SK-N-SH treated with all-trans-retinoic acid at 6 μM for 48 hours (cell line): ENCODE measurements at regions not wholly inside any gene's neighbourhood (a gene's known extent, or its start where the extent isn't known, plus 50 kb on each side); places are given as distances from the start of the nearest gene placed in this dataset.
A peak's percentile ranks its signal among the peaks of the same experiment; 100 is the strongest.

Experiments
- ATAC-seq: fragments of 200-7000 bp; cut with Tn5 transposase; 3 replicates; pipeline ENCODE4 v1.9.1; 2020; ENCODE audit warnings: mild to moderate bottlenecking, moderate library complexity
- ARNTL ChIP-seq: fragments of 450-650 bp; formaldehyde crosslinking; IDR thresholded peaks from 2 replicates; pipeline ENCODE4 v1.5.0; 2020; ENCODE audit warnings: low read depth, mild to moderate bottlenecking, moderate library complexity, borderline replicate concordance
- CREB5 ChIP-seq: fragments of 250-450 bp; sonication (Bioruptor Pico); IDR thresholded peaks from 2 replicates; pipeline ENCODE4 v1.5.1; 2020; ENCODE audit warnings: low read depth, mild to moderate bottlenecking, moderate library complexity
- CSDC2 ChIP-seq: fragments of 250-450 bp; sonication (Bioruptor Pico); IDR thresholded peaks from 2 replicates; pipeline ENCODE4 v1.5.0; 2020; ENCODE audit warnings: mild to moderate bottlenecking, moderate library complexity
- ESRRG ChIP-seq: fragments of 250-450 bp; sonication (Bioruptor Pico); IDR thresholded peaks from 2 replicates; pipeline ENCODE4 v1.6.1; 2021; ENCODE audit warnings: mild to moderate bottlenecking
- GLIS3 ChIP-seq: fragments of 250-450 bp; sonication (Bioruptor Pico); IDR thresholded peaks from 2 replicates; pipeline ENCODE4 v1.5.0; 2020; ENCODE audit warnings: mild to moderate bottlenecking, moderate library complexity
- ISL1 ChIP-seq: fragments of 250-450 bp; sonication (Bioruptor Pico); IDR thresholded peaks from 2 replicates; pipeline ENCODE4 v2.1.2; 2022; ENCODE audit warnings: mild to moderate bottlenecking, moderate library complexity
- OSR1 ChIP-seq: fragments of 250-450 bp; sonication (Bioruptor Pico); IDR thresholded peaks from 2 replicates; pipeline ENCODE4 v1.8.0; 2022; ENCODE audit warnings: moderate library complexity, mild to moderate bottlenecking, inconsistent platforms
- PATZ1 ChIP-seq: fragments of 250-450 bp; sonication (Bioruptor Pico); IDR thresholded peaks from 2 replicates; pipeline ENCODE4 v1.8.0; 2020; ENCODE audit warnings: mild to moderate bottlenecking, moderate library complexity, borderline replicate concordance
- POU6F1 ChIP-seq: fragments of 250-450 bp; sonication (Bioruptor Pico); IDR thresholded peaks from 2 replicates; pipeline ENCODE4 v1.8.0; 2021; ENCODE audit warnings: low read depth, mild to moderate bottlenecking, moderate library complexity, borderline replicate concordance
- PPARA ChIP-seq: fragments of 250-450 bp; sonication (Bioruptor Pico); IDR thresholded peaks from 2 replicates; pipeline ENCODE4 v1.5.0; 2020; ENCODE audit warnings: mild to moderate bottlenecking, borderline replicate concordance
- RARB ChIP-seq: fragments of 250-450 bp; sonication (Bioruptor Pico); IDR thresholded peaks from 2 replicates; pipeline ENCODE4 v1.8.0; 2021; ENCODE audit warnings: mild to moderate bottlenecking, moderate library complexity
- TCF4 ChIP-seq: fragments of 250-450 bp; sonication (Bioruptor Pico); IDR thresholded peaks from 2 replicates; pipeline ENCODE4 v1.8.0; 2021; ENCODE audit warnings: mild to moderate bottlenecking, moderate library complexity, borderline replicate concordance
- TOX ChIP-seq: fragments of 250-450 bp; sonication (Bioruptor Pico); IDR thresholded peaks from 2 replicates; pipeline ENCODE4 v1.8.0; 2021; ENCODE audit warnings: mild to moderate bottlenecking, moderate library complexity, borderline replicate concordance
- TSHZ2 ChIP-seq: fragments of 250-450 bp; sonication (Bioruptor Pico); IDR thresholded peaks from 2 replicates; pipeline ENCODE4 v1.5.0; 2020; ENCODE audit warnings: mild to moderate bottlenecking, moderate library complexity
- ZC3H10 ChIP-seq: fragments of 250-450 bp; sonication (Bioruptor Pico); IDR thresholded peaks from 2 replicates; pipeline ENCODE4 v1.5.1; 2021; ENCODE audit warnings: mild to moderate bottlenecking, moderate library complexity
- ZFP3 ChIP-seq: fragments of 250-450 bp; sonication (Bioruptor Pico); IDR thresholded peaks from 2 replicates; pipeline ENCODE4 v1.5.0; 2020; ENCODE audit warnings: mild to moderate bottlenecking, moderate library complexity
- ZFP30 ChIP-seq: fragments of 450-650 bp; formaldehyde crosslinking; IDR thresholded peaks from 2 replicates; pipeline ENCODE4 v1.5.0; 2022; ENCODE audit warnings: mild to moderate bottlenecking, moderate library complexity
- ZNF565 ChIP-seq: fragments of 450-650 bp; formaldehyde crosslinking; conservative IDR thresholded peaks from 2 replicates; pipeline ENCODE4 v1.5.0; 2020; ENCODE audit warnings: low read depth, mild to moderate bottlenecking, moderate library complexity

GRCh38 chr2:210955591-210955990, 399.2 kb downstream of the CPS1 start:
- peak; percentile 83 for ATAC-seq
- TF ChIP-seq ISL1, result 0 out of 2 replicates have a peak, but pooled peaks have one; percentile 15
- TF ChIP-seq RARB, result no peak
- no peak for TF ChIP-seq ZFP3 (CRISPR knock-in tag)
- no peak for TF ChIP-seq PPARA (CRISPR knock-in tag)
- TF ChIP-seq ESRRG, result no peak

GRCh38 chr2:210956101-210956500, 399.7 kb downstream of the CPS1 start:
- TF ChIP-seq ZNF565 (CRISPR knock-in tag) (no peak), ZFP3 (CRISPR knock-in tag) (no peak), POU6F1 (CRISPR knock-in tag) (no peak), PPARA (CRISPR knock-in tag) (no peak), CSDC2 (CRISPR knock-in tag) (no peak), ZC3H10 (no peak), RARB (no peak), GLIS3 (CRISPR knock-in tag) (no peak), ZFP30 (CRISPR knock-in tag) (no peak), ESRRG (no peak)
- no peak for ATAC-seq

GRCh38 chr2:210961249-210961648, 404.9 kb downstream of the CPS1 start:
- no peak for TF ChIP-seq CREB5
- peak; percentile 36; the same call in 1 of the 2 replicates for TF ChIP-seq ISL1
- TF ChIP-seq, all 23 proteins: peak for 1
- ATAC-seq, result no peak

- no peak for ATAC-seq
- no peak for TF ChIP-seq ESRRG
- no peak for TF ChIP-seq PATZ1
- no peak for TF ChIP-seq TSHZ2 (CRISPR knock-in tag)
Observed at GRCh38 chr2:210963386-210963785, 407.0 kb downstream of the CPS1 start.

- no peak for ATAC-seq
- no peak for TF ChIP-seq ESRRG
- TF ChIP-seq CSDC2 (CRISPR knock-in tag), result no peak
- TF ChIP-seq OSR1 (CRISPR knock-in tag), result no peak
- no peak for TF ChIP-seq GLIS3 (CRISPR knock-in tag)
- no peak for TF ChIP-seq TOX (CRISPR knock-in tag)
Observed at GRCh38 chr2:210964141-210964764, 407.9 kb downstream of the CPS1 start.

GRCh38 chr2:210965472-210965871, 409.1 kb downstream of the CPS1 start:
- ATAC-seq, result no peak
- TF ChIP-seq TCF4 (CRISPR knock-in tag), result no peak
- no peak for TF ChIP-seq PPARA (CRISPR knock-in tag)
- TF ChIP-seq ZC3H10, result no peak
- no peak for TF ChIP-seq TOX (CRISPR knock-in tag)
- no peak for TF ChIP-seq ARNTL (CRISPR knock-in tag)
- TF ChIP-seq ISL1, result no peak
- TF ChIP-seq PATZ1, result no peak
- TF ChIP-seq, all 23 proteins: peak for 0
